ENCODE measurements at regions not wholly inside any gene's neighbourhood (a gene's known extent, or its start where the extent isn't known, plus 50 kb on each side); places are given as distances from the start of the nearest gene placed in this dataset.

GRCh38 chr12:97181571-97182265 lies 274.7 kb downstream of the NEDD1 start:
- H3K4me3 ChIP-seq = no peak overlapping the region
- no peak overlapping the region for H3K9ac ChIP-seq (ENCODE audit: insufficient read depth in 1 of 2, low read length in 2 of 2)
- WGBS, 2 donors = 90 to 92% methylated on average over 10 of the region's 10 CpGs
- peaks cover 0 to 2% (median 0%) of the 10 kb centered on the region in 4 donors for H3K9me3 ChIP-seq (ENCODE audit: control insufficient read depth in 4 of 4, insufficient read depth in 3 of 4, low read length in 3 of 4)
- no peaks in the 10 kb centered on the region for H3K27me3 ChIP-seq (ENCODE audit: control insufficient read depth in 3 of 3, insufficient read depth in 3 of 3, low read length in 2 of 3)
- no peak for TF ChIP-seq CTCF (IDR thresholded peaks at IDR 0.05; ENCODE audit: control extremely low read depth, extremely low read depth)
- DNase-seq = no peak
- no peaks in the 10 kb centered on the region for H3K4me1 ChIP-seq (ENCODE audit: control insufficient read depth in 5 of 5, insufficient read depth in 5 of 5, low read length in 5 of 5)
- H3K36me3 ChIP-seq (ENCODE audit: control insufficient read depth in 4 of 4, insufficient read depth in 4 of 4, low read length in 4 of 4) = no peaks in the 10 kb centered on the region
- ATAC-seq (ENCODE audit: insufficient read depth, low FRiP score) = no peak
- no peak overlapping the region for H3K27ac ChIP-seq (ENCODE audit: low read depth in 1 of 2, low read length in 1 of 2)

- Histone ChIP-seq H3K9me3 (ENCODE audit: control insufficient read depth in 4 of 4, insufficient read depth in 3 of 4, low read length in 3 of 4) (peaks cover 0 to 4% (median 0%) of the 10 kb centered on the region in 4 donors), H3K27ac (ENCODE audit: low read depth in 1 of 2, low read length in 1 of 2) (no peak overlapping the region), H3K4me3 (no peak overlapping the region), H3K36me3 (ENCODE audit: control insufficient read depth in 4 of 4, insufficient read depth in 4 of 4, low read length in 4 of 4) (no peaks in the 10 kb centered on the region), H3K4me1 (ENCODE audit: control insufficient read depth in 5 of 5, insufficient read depth in 5 of 5, low read length in 5 of 5) (no peaks in the 10 kb centered on the region), H3K27me3 (ENCODE audit: control insufficient read depth in 3 of 3, insufficient read depth in 3 of 3, low read length in 2 of 3) (no peaks in the 10 kb centered on the region), H3K9ac (ENCODE audit: insufficient read depth in 1 of 2, low read length in 2 of 2) (no peak overlapping the region)
- DNase-seq = no peak
- WGBS, 2 donors = 48% methylated on average over 4 of the region's 4 CpGs
- no peak for TF ChIP-seq CTCF (IDR thresholded peaks at IDR 0.05; ENCODE audit: control extremely low read depth, extremely low read depth)
- no peak for ATAC-seq (ENCODE audit: insufficient read depth, low FRiP score)
Measured at GRCh38 chr12:97182769-97183168, 275.7 kb downstream of the NEDD1 start.

GRCh38 chr12:97184127-97184773 lies 277.2 kb downstream of the NEDD1 start:
- DNase-seq (no peak), ATAC-seq (ENCODE audit: insufficient read depth, low FRiP score) (no peak)
- H3K4me1 ChIP-seq (ENCODE audit: control insufficient read depth in 5 of 5, insufficient read depth in 5 of 5, low read length in 5 of 5) = no peaks in the 10 kb centered on the region
- H3K9ac ChIP-seq (ENCODE audit: insufficient read depth in 1 of 2, low read length in 2 of 2) = no peak overlapping the region
- H3K36me3 ChIP-seq (ENCODE audit: control insufficient read depth in 4 of 4, insufficient read depth in 4 of 4, low read length in 4 of 4) = no peaks in the 10 kb centered on the region
- H3K27me3 ChIP-seq (ENCODE audit: control insufficient read depth in 3 of 3, insufficient read depth in 3 of 3, low read length in 2 of 3) = no peaks in the 10 kb centered on the region
- no peak overlapping the region for H3K4me3 ChIP-seq
- H3K9me3 ChIP-seq (ENCODE audit: control insufficient read depth in 4 of 4, insufficient read depth in 3 of 4, low read length in 3 of 4) = peaks cover 0 to 4% (median 0%) of the 10 kb centered on the region in 4 donors
- no peak overlapping the region for H3K27ac ChIP-seq (ENCODE audit: low read depth in 1 of 2, low read length in 1 of 2)
- no peak for TF ChIP-seq CTCF (IDR thresholded peaks at IDR 0.05; ENCODE audit: control extremely low read depth, extremely low read depth)
- WGBS, 2 donors = 93 to 95% methylated on average over 3 of the region's 3 CpGs

Measured in lung (tissue), 11 donors.